ENCODE measurements at regions not wholly inside any gene's neighbourhood (a gene's known extent, or its start where the extent isn't known, plus 50 kb on each side); places are given as distances from the start of the nearest gene placed in this dataset.

DNA sequence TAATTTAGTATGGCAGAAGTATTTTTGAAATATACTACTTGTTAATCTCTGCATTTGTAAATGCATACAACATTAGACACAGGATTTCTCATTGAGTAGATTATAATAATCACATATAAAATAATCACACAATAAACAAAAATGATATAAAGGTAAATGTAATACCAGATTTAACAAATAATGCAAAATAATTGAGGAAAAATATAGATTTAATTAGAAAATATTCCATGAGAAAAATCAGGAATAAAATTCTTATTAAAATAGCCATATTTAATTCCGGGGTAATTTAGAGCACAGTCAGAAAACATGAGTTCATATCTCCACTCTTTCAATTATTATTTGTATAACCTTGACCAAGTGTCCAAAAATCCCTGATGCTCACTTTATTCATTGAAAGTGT, 385.9 kb upstream of the SYT4 start:
- no peak overlapping the region for H3K4me3 ChIP-seq
- no peaks in the 10 kb centered on the region for H3K36me3 ChIP-seq
- H3K9me3 ChIP-seq: no peaks in the 10 kb centered on the region
- no peak overlapping the region for H3K27ac ChIP-seq
- TF ChIP-seq POLR2AphosphoS5 (IDR thresholded peaks at IDR 0.05): no peak
- WGBS, 2 donors (ENCODE audit: low coverage in 1 of 2): 84 to 88% methylated on average over 1 of the region's 1 CpG
- intact Hi-C loops (cut with DNase I; ENCODE audit: low total_unique reads) (no loop called here), in situ Hi-C loops (cut with MboI; ENCODE audit: low pct_ligation_motif_present in 1 of 4, low pct_unique_long_range_greater_than_20kb in 1 of 4, low sequenced_read_pairs in 3 of 4) (no loop called here)
- no peak for DNase-seq
- H3K27me3 ChIP-seq: no peaks in the 10 kb centered on the region
- H3K4me1 ChIP-seq: no peaks in the 10 kb centered on the region

DNA sequence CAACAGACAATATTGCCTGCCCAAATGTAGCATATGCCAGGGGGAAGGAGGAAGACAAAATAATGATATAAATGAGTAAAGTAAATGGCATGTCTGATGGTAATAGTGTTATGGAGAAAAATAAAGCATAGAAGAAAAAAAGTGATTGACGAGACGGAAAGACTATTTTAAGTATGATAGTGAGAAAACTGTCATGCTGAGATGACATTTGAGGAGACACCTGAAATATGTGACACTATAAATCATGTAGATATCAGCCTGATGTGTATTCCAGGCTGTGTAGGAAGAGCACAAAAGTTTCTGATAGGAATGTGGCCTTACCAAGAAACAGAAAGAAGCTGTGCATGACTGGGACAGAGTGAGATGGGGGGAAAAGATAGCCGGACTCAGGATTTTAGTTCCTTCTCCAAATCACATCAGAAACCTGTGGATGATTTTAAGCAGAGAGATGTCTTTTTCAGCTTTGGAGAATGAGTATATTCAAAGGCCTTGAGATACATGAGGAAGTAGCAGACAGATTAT, 387.3 kb upstream of the SYT4 start:
- DNase-seq: no peak
- H3K27me3 ChIP-seq: no peaks in the 10 kb centered on the region
- H3K27ac ChIP-seq: no peak overlapping the region
- no peak for TF ChIP-seq EP300 (IDR thresholded peaks at IDR 0.05; ENCODE audit: low read depth)
- TF ChIP-seq POLR2AphosphoS5 (IDR thresholded peaks at IDR 0.05): no peak
- no peak for TF ChIP-seq POLR2A (IDR thresholded peaks at IDR 0.05)
- TF ChIP-seq CTCF (IDR thresholded peaks at IDR 0.05): no peak
- WGBS, 2 donors (ENCODE audit: low coverage in 1 of 2): 53 to 88% methylated on average over 2 to 3 of the region's 3 CpGs
- in situ Hi-C loops (cut with MboI; ENCODE audit: low pct_ligation_motif_present in 1 of 4, low pct_unique_long_range_greater_than_20kb in 1 of 4, low sequenced_read_pairs in 3 of 4) (no loop called here), intact Hi-C loops (cut with DNase I; ENCODE audit: low total_unique reads) (no loop called here)
- H3K4me1 ChIP-seq: no peaks in the 10 kb centered on the region
- H3K4me3 ChIP-seq: no peak overlapping the region
- no peaks in the 10 kb centered on the region for H3K9me3 ChIP-seq
- no peaks in the 10 kb centered on the region for H3K36me3 ChIP-seq

DNA sequence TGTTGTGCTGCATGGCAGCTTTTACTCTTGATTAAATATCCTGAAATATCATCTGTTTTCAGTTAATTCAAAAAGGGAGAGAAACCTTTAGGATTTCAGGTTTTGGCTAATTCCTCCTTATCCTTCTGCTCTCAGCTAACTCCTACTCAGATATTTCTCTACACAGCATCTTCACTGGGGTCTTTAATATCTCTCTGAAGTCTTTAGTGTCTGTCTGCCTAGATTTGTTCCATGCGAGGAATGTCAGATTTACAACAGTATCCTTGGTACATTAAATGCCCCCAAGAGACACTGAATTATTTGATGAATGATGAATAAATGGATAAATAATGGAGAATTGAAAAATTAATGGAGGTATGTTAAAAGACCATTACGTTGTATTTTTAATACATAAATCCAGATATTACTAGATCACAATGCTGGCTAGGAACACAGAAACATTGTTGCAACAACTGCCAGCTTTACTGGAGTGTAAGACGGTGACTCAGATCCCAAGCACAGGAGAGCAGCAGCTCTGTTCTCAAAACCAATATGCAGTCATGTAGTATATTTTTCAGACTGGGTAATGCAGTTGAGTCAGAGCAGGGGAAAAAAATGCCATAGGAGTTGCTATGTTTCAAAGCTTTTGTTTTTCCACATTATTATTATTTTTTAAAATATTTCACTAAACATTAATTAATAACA, 388.0 kb upstream of the SYT4 start:
- Histone ChIP-seq H3K9me3 (no peaks in the 10 kb centered on the region), H3K36me3 (no peaks in the 10 kb centered on the region), H3K27me3 (no peaks in the 10 kb centered on the region), H3K27ac (no peak overlapping the region), H3K4me3 (no peak overlapping the region), H3K4me1 (no peaks in the 10 kb centered on the region)
- intact Hi-C loops (cut with DNase I; ENCODE audit: low total_unique reads): no loop called here
- in situ Hi-C loops (cut with MboI; ENCODE audit: low pct_ligation_motif_present in 1 of 4, low pct_unique_long_range_greater_than_20kb in 1 of 4, low sequenced_read_pairs in 3 of 4): no loop called here
- TF ChIP-seq POLR2AphosphoS5 (IDR thresholded peaks at IDR 0.05): no peak
- TF ChIP-seq EP300 (IDR thresholded peaks at IDR 0.05; ENCODE audit: low read depth): no peak
- no peak for TF ChIP-seq POLR2A (IDR thresholded peaks at IDR 0.05)
- TF ChIP-seq CTCF (IDR thresholded peaks at IDR 0.05): no peak
- WGBS, 2 donors (ENCODE audit: low coverage in 1 of 2): 49 to 62% methylated on average over 3 of the region's 3 CpGs
- DNase-seq: no peak

GRCh38 chr18:43668866-43669265, 391.6 kb upstream of the SYT4 start:
- intact Hi-C loops (cut with DNase I; ENCODE audit: low total_unique reads) (no loop called here), in situ Hi-C loops (cut with MboI; ENCODE audit: low pct_ligation_motif_present in 1 of 4, low pct_unique_long_range_greater_than_20kb in 1 of 4, low sequenced_read_pairs in 3 of 4) (no loop called here)
- Histone ChIP-seq H3K9me3 (no peaks in the 10 kb centered on the region), H3K36me3 (no peaks in the 10 kb centered on the region), H3K27me3 (no peaks in the 10 kb centered on the region), H3K4me1 (no peaks in the 10 kb centered on the region), H3K27ac (no peak overlapping the region), H3K4me3 (no peak overlapping the region)
- DNase-seq: no peak
- WGBS, 2 donors (ENCODE audit: low coverage in 1 of 2): 78 to 88% methylated on average over 4 of the region's 4 CpGs
- TF ChIP-seq CTCF (IDR thresholded peaks at IDR 0.05): no peak
- TF ChIP-seq POLR2A (IDR thresholded peaks at IDR 0.05): no peak
- TF ChIP-seq EP300 (IDR thresholded peaks at IDR 0.05; ENCODE audit: low read depth): no peak
- no peak for TF ChIP-seq POLR2AphosphoS5 (IDR thresholded peaks at IDR 0.05)

DNA sequence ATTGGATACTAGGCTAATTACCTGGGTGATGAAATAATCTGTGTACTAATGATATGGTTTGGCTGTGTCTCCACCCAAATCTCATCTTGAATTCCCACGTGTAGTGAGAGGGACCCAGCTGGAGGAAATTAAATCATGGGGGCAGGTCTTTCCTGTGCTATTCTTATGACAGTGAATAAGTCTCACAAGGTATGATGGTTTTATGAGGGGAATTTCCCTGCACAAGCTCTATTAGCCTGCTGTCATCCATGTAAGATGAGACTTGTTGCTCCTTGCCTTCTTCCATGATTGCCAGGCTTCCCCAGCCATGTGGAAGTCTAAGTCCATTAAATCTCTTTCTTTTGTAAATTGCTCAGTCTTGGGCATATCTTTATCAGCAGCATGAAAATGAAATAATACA, 394.1 kb upstream of the SYT4 start:
- WGBS, 2 donors (ENCODE audit: low coverage in 1 of 2): 0 to 9% methylated on average over 1 of the region's 1 CpG
- H3K27ac ChIP-seq: no peak overlapping the region
- TF ChIP-seq CTCF (IDR thresholded peaks at IDR 0.05) (no peak), EP300 (IDR thresholded peaks at IDR 0.05; ENCODE audit: low read depth) (no peak), POLR2AphosphoS5 (IDR thresholded peaks at IDR 0.05) (no peak), POLR2A (IDR thresholded peaks at IDR 0.05) (no peak)
- no peaks in the 10 kb centered on the region for H3K9me3 ChIP-seq
- DNase-seq: no peak
- no peaks in the 10 kb centered on the region for H3K4me1 ChIP-seq
- in situ Hi-C loops (cut with MboI; ENCODE audit: low pct_ligation_motif_present in 1 of 4, low pct_unique_long_range_greater_than_20kb in 1 of 4, low sequenced_read_pairs in 3 of 4): no loop called here
- no peak overlapping the region for H3K4me3 ChIP-seq
- intact Hi-C loops (cut with DNase I; ENCODE audit: low total_unique reads): loop anchor here (2.0 kb wide), 1 partner anchor 31 kb away; no protein-coding TSS in a partner anchor
- H3K36me3 ChIP-seq: no peaks in the 10 kb centered on the region
- H3K27me3 ChIP-seq: no peaks in the 10 kb centered on the region

All from transverse colon (tissue), 4 donors.